ENCODE measurements at regions not wholly inside any gene's neighbourhood (a gene's known extent, or its start where the extent isn't known, plus 50 kb on each side); places are given as distances from the start of the nearest gene placed in this dataset.

DNA sequence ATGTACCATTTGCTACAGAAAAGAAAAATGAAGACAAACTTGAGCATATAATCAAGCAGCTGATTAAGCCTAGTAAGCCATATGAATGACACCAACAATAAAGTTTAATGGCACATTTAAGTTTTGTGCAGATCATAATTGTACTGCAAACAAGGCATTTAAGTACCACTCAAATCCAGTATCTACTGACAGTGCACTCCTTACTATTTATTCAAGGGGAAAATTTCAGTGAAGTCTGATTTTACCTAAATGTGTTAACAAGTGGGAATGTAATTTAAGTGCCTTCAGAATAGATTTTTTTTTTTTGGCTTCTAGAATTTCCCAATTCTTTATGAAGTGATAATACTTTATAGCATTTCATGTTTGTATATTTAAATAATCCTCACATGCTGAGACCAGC lies 341.0 kb upstream of the POU5F2 start:
- CTCF ChIA-PET (ENCODE audit: partially characterized antibody), result no interaction called here
- Histone ChIP-seq H2BK120ac (replicated peaks; ENCODE audit: low read depth, low read length) (no peak overlapping the region), H3K27ac (ENCODE audit: low read depth, low read length) (no peak overlapping the region), H3K4me3 (ENCODE audit: extremely low read depth in 1 of 4, insufficient read depth in 2 of 4, low read depth in 3 of 4, low read length in 4 of 4) (no peak overlapping the region), H3K36me3 (ENCODE audit: control insufficient read depth in 2 of 4, insufficient read depth in 4 of 4, low read length in 3 of 4) (no peaks in the 10 kb centered on the region), H3K23ac (ENCODE audit: insufficient read length) (no peak overlapping the region), H4K8ac (ENCODE audit: extremely low read depth, insufficient read depth, low read length) (no peak overlapping the region), H3K4ac (replicated peaks; ENCODE audit: insufficient read length, low read depth, low read length) (no peak overlapping the region), H3K79me2 (ENCODE audit: control insufficient read depth in 1 of 2, insufficient read depth in 2 of 2, low read length in 2 of 2) (no peaks in the 10 kb centered on the region), H2BK5ac (ENCODE audit: low read depth, low read length) (no peak overlapping the region), H3K56ac (replicated peaks; ENCODE audit: insufficient read length, low read depth, low read length) (no peak overlapping the region), H3K27me3 (replicated peaks in 1 of 4; ENCODE audit: control insufficient read depth in 3 of 4, extremely low read depth in 1 of 4, insufficient read depth in 3 of 4, low read length in 3 of 4) (peaks cover 0 to 1% (median 0%) of the 10 kb centered on the region in 4 experiments; a peak in 1 of 7 replicates), H3K9me3 (ENCODE audit: insufficient read depth in 2 of 2, low read depth in 1 of 2, low read length in 1 of 2) (no peaks in the 10 kb centered on the region), H2BK15ac (ENCODE audit: low read length) (no peak overlapping the region), H3K4me2 (ENCODE audit: insufficient read depth in 1 of 2, low read depth in 2 of 2, low read length in 2 of 2) (no peak overlapping the region), H2AFZ (ENCODE audit: low read length) (no peak overlapping the region), H3K14ac (ENCODE audit: insufficient read length) (no peak overlapping the region), H4K5ac (ENCODE audit: insufficient read length, low read depth, low read length) (no peak overlapping the region), H2BK20ac (ENCODE audit: low read length) (no peak overlapping the region), H4K91ac (replicated peaks; ENCODE audit: insufficient read length, low read length) (no peak overlapping the region), H2BK12ac (ENCODE audit: low read depth, low read length) (no peak overlapping the region), H3K4me1 (replicated peaks in 1 of 4; ENCODE audit: control insufficient read depth in 3 of 4, insufficient read depth in 4 of 4, low read length in 3 of 4) (no peaks in the 10 kb centered on the region), H2AK5ac (ENCODE audit: low read depth, low read length) (no peak overlapping the region), H3K79me1 (ENCODE audit: low read depth, low read length) (0 out of 2 replicates have a peak, but pooled peaks cover 2% of the 10 kb centered on the region), H4K20me1 (replicated peaks in 1 of 2; ENCODE audit: control insufficient read depth in 1 of 2, insufficient read depth in 2 of 2, low read length in 2 of 2) (no peaks in the 10 kb centered on the region), H3K18ac (ENCODE audit: extremely low read depth, low read length) (no peak overlapping the region), H3K9ac (replicated peaks in 1 of 4; ENCODE audit: extremely low read depth in 1 of 4, low read depth in 3 of 4, low read length in 3 of 4) (no peak overlapping the region), H3K23me2 (ENCODE audit: low read depth, low read length) (no peaks in the 10 kb centered on the region)
- DNase-seq (ENCODE audit: low read depth in 1 of 2, low spot score in 2 of 2) (no peak), FAIRE-seq (no peak)
- POLR2A ChIA-PET (ENCODE audit: partially characterized antibody), result no interaction called here
- TF ChIP-seq RFX5 (IDR thresholded peaks at IDR 0.05; ENCODE audit: borderline replicate concordance, low read depth, low read length) (no peak), RNF2 (IDR thresholded peaks at IDR 0.05; ENCODE audit: borderline replicate concordance, low read depth, low read length, missing control alignments, poor library complexity, severe bottlenecking) (no peak), POLR2AphosphoS5 (IDR thresholded peaks at IDR 0.05; ENCODE audit: low read depth, low read length) (no peak), MAFK (IDR thresholded peaks at IDR 0.05; ENCODE audit: low read depth, low read length) (no peak), EGR1 (IDR thresholded peaks at IDR 0.05; ENCODE audit: borderline replicate concordance, low read depth, low read length) (no peak), SP2 (IDR thresholded peaks at IDR 0.05; ENCODE audit: low read length) (no peak), YY1 (IDR thresholded peaks at IDR 0.05; ENCODE audit: low read depth, low read length) (no peak), CTBP2 (IDR thresholded peaks at IDR 0.05; ENCODE audit: borderline replicate concordance, insufficient read depth, insufficient read length, low read length) (no peak), CHD1 (IDR thresholded peaks at IDR 0.05; ENCODE audit: low read depth, low read length) (no peak)

Data from H1 (cell line).